WI38 (cell line): ENCODE measurements at regions not wholly inside any gene's neighbourhood (a gene's known extent, or its start where the extent isn't known, plus 50 kb on each side); places are given as distances from the start of the nearest gene placed in this dataset.

Experiments
- H3K4me3 ChIP-seq: 2 replicates; pipeline ENCODE4 v1.5.1; 2011; ENCODE audit warnings: low read depth, mild to moderate bottlenecking, control low read depth, low read length
- TF ChIP-seq, protein P1 (sequence below): IDR thresholded peaks from 2 replicates; pipeline ENCODE4 v1.5.1; 2012; ENCODE audit warnings: low read depth, mild to moderate bottlenecking, control low read depth, low read length

DNA sequence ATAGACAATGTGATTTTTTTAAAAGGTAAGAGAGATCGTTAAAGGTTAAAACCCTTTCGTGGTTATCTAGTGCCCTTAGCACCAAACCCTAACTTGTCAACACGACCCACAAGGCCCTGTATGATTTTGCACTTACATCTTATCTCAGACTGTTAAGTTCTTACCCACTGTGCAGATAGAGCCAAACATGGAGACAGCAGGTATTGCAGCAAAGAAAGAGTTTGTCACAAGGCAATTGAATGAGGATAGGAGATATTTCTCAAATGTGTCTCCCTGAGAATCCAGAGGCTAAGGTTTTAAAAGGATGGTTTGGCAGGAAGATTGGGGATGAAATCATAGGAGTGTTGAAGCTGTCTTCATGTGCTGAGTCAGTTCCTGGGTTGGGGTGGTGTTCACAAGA is 313.4 kb downstream of the AEBP2 start:
- TF ChIP-seq, protein P1, sequence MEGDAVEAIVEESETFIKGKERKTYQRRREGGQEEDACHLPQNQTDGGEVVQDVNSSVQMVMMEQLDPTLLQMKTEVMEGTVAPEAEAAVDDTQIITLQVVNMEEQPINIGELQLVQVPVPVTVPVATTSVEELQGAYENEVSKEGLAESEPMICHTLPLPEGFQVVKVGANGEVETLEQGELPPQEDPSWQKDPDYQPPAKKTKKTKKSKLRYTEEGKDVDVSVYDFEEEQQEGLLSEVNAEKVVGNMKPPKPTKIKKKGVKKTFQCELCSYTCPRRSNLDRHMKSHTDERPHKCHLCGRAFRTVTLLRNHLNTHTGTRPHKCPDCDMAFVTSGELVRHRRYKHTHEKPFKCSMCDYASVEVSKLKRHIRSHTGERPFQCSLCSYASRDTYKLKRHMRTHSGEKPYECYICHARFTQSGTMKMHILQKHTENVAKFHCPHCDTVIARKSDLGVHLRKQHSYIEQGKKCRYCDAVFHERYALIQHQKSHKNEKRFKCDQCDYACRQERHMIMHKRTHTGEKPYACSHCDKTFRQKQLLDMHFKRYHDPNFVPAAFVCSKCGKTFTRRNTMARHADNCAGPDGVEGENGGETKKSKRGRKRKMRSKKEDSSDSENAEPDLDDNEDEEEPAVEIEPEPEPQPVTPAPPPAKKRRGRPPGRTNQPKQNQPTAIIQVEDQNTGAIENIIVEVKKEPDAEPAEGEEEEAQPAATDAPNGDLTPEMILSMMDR = no peak
- no peak overlapping the region for H3K4me3 ChIP-seq

DNA sequence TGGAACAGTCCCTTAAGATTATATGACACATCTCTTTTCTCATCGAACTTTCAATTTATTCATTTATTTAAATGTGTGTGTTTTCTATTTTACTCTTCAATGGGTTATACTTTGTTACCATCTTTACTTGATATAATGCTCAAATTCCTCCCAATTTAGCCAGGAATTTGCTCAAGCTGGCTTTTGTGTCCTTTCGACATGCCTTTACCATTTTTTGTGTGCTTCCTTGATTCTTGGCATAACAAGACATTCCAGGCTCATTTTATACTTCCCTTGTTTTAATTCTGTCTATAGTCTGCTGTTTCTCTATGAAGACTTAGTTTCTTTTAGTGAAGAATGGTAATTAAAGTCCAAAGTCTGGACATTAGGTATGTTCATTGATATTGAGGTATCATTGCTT is 315.8 kb downstream of the AEBP2 start:
- no peak overlapping the region for H3K4me3 ChIP-seq
- TF ChIP-seq, protein P1 = no peak

DNA sequence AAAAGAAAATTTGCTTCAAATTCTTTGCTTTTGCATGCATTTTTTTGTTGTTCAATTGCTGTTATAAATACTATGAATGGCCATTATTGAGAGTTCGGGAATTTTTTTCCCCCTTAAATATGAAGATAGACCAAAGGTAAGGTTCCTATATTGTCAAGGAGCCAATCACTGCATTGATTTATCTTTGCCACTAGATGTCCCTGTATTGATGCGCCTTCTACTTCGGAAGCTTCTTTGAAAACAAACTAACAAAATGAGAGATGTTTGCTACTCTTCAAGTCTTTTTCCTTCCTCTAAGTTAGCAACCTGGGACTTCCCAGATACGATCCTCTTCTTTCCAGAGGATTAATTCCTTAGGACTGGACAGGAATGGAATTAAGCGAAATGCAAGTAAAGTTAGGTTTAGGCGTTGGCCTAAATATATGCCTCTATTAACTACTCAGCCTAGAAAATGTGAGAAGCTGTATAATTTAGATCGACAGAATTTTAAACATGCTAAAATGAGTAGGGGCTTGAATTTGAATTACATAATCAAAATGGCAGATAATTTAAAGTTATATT is 318.1 kb downstream of the AEBP2 start:
- TF ChIP-seq, protein P1 = peak; percentile 29; the same call in 1 of the 2 replicates
- H3K4me3 ChIP-seq = no peak overlapping the region

DNA sequence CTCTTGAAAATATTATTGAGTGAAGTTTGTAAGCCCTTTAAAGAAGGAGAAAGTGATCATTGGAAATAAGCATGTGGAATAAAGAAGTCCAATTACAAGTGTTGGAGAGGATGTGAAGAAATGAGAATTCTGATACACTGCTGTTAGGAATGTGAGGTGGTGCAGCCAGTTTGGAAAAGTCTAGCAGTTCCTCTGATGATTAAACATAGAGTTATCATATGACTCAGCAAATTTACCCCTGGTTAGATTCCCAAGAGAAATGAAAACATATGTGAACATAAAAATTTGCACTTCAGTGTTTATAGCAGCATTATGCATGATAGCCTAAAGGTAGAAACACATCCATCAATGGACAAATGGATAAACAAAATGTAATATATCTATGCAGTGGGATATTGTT is 319.9 kb downstream of the AEBP2 start:
- TF ChIP-seq, protein P1 = no peak
- H3K4me3 ChIP-seq = no peak overlapping the region

DNA sequence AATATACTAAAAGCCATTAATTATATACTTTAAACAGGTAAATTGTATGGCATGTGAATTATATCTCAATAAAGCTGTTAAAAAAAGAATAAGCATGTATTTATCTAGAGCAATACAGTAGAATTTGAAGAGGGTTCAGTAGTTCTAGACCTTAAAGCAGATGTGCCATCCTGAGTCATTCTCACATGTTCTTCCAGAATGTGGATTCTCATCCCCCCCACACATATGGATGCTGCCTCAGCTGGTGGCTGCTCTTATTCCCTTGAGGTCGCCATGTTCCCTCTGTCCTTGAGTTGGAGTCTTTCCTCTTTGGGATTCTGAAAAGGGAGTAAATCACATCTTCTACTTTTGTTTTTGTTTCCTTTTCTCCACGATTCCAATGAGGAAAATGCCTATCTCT is 321.3 kb downstream of the AEBP2 start:
- no peak overlapping the region for H3K4me3 ChIP-seq
- TF ChIP-seq, protein P1 = no peak

DNA sequence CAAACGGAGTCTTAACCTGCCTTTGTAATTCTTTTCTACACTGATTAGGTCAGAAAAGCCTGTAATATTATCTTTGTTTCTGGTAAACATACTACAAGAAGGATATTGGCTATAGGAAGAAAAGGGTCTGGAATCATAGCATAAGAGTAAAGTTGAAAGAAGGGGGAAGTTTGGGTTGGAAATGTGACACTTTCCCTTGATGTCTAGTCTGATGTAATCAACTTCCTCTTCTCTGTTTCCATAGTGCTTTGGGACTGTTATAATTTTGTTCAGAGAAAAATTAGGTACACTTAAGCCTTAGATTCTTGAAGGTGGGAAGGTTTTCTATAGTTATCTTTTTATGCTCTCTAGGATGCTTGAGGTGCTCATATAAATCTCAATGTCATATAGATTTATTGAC is 322.2 kb downstream of the AEBP2 start:
- TF ChIP-seq, protein P1 = no peak
- H3K4me3 ChIP-seq = no peak overlapping the region

DNA sequence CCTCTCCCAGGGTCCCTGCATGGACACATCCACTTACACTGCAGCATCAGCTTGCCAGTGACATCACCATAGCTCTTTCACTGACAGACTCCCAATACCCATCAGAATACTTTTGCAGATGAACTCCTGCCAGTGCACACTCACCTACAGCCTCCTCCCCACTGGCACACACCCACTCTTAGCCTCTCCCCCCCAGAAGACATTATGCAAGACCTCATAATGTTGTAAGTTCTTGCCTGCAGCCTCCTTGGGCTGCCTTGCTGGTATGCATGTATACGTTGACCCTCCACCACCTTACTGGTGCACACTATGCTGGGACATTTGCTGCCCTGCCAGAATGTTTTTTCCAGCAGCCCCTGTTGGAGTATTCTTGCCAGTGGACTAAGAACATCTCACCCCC is 324.2 kb downstream of the AEBP2 start:
- TF ChIP-seq, protein P1 = no peak
- no peak overlapping the region for H3K4me3 ChIP-seq
